ENCODE measurements at regions not wholly inside any gene's neighbourhood (a gene's known extent, or its start where the extent isn't known, plus 50 kb on each side); places are given as distances from the start of the nearest gene placed in this dataset.
"Not testable (repeated sequence)": the region's sequence is repeated elsewhere in the genome, so short reads cannot be mapped to it uniquely, and the experiment has no call there.

GRCh38 chr1:104315823-104316222, 566.1 kb downstream of the AMY1C start:
- no peak for ATAC-seq
- Histone ChIP-seq H3K36me3 (no peaks in the 10 kb centered on the region), H3K27me3 (no peaks in the 10 kb centered on the region), H3K27ac (no peak overlapping the region), H3K9me3 (no peaks in the 10 kb centered on the region), H3K4me1 (no peaks in the 10 kb centered on the region), H3K4me3 (no peak overlapping the region)
- TF ChIP-seq CTCF (IDR thresholded peaks at IDR 0.05) = no peak
- intact Hi-C loops (cut with DNase I) = no loop called here
- DNase-seq = no peak

- ATAC-seq = no peak
Observed at GRCh38 chr1:104322131-104322530, 572.4 kb downstream of the AMY1C start.

GRCh38 chr1:104329278-104329677, 579.6 kb downstream of the AMY1C start:
- Histone ChIP-seq H3K27me3 (no peaks in the 10 kb centered on the region), H3K27ac (no peak overlapping the region), H3K36me3 (no peaks in the 10 kb centered on the region), H3K9me3 (no peaks in the 10 kb centered on the region), H3K4me3 (no peak overlapping the region), H3K4me1 (no peaks in the 10 kb centered on the region)
- TF ChIP-seq CTCF (IDR thresholded peaks at IDR 0.05) = no peak
- ATAC-seq (no peak), DNase-seq (no peak)
- intact Hi-C loops (cut with DNase I) = no loop called here

More at GRCh38 chr1:104322131-104322530, 572.4 kb downstream of the AMY1C start:
- no peak for DNase-seq
- no peak overlapping the region for H3K27ac ChIP-seq
- no peak for TF ChIP-seq CTCF (IDR thresholded peaks at IDR 0.05)
- H3K27me3 ChIP-seq = no peaks in the 10 kb centered on the region
- H3K4me1 ChIP-seq = no peaks in the 10 kb centered on the region
- intact Hi-C loops (cut with DNase I) = no loop called here
- H3K36me3 ChIP-seq = no peaks in the 10 kb centered on the region
- H3K9me3 ChIP-seq = no peaks in the 10 kb centered on the region
- H3K4me3 ChIP-seq = no peak overlapping the region

- Histone ChIP-seq H3K36me3 (no peaks in the 10 kb centered on the region), H3K9me3 (no peaks in the 10 kb centered on the region), H3K27ac (no peak overlapping the region), H3K4me1 (no peaks in the 10 kb centered on the region), H3K27me3 (no peaks in the 10 kb centered on the region), H3K4me3 (no peak overlapping the region)
- intact Hi-C loops (cut with DNase I) = no loop called here
- no peak for TF ChIP-seq CTCF (IDR thresholded peaks at IDR 0.05)
- no peak for ATAC-seq
- DNase-seq = no peak
Observed at GRCh38 chr1:104331763-104332162, 582.1 kb downstream of the AMY1C start.

GRCh38 chr1:104337927-104338326, 588.2 kb downstream of the AMY1C start:
- H3K27me3 ChIP-seq; DNase-seq; H3K4me1 ChIP-seq; H3K36me3 ChIP-seq; intact Hi-C loops (cut with DNase I); H3K9me3 ChIP-seq; H3K4me3 ChIP-seq; H3K27ac ChIP-seq; ATAC-seq: not testable (repeated sequence)

- Histone ChIP-seq H3K4me3 (no peak overlapping the region), H3K4me1 (no peaks in the 10 kb centered on the region), H3K36me3 (no peaks in the 10 kb centered on the region), H3K9me3 (no peaks in the 10 kb centered on the region), H3K27me3 (no peaks in the 10 kb centered on the region), H3K27ac (no peak overlapping the region)
- intact Hi-C loops (cut with DNase I) = no loop called here
- ATAC-seq = no peak
- DNase-seq = no peak
- TF ChIP-seq CTCF (IDR thresholded peaks at IDR 0.05) = no peak
Observed at GRCh38 chr1:104341944-104342343, 592.2 kb downstream of the AMY1C start.

Measured in upper lobe of right lung (tissue), 1 donor.